ENCODE measurements at regions not wholly inside any gene's neighbourhood (a gene's known extent, or its start where the extent isn't known, plus 50 kb on each side); places are given as distances from the start of the nearest gene placed in this dataset.

DNA sequence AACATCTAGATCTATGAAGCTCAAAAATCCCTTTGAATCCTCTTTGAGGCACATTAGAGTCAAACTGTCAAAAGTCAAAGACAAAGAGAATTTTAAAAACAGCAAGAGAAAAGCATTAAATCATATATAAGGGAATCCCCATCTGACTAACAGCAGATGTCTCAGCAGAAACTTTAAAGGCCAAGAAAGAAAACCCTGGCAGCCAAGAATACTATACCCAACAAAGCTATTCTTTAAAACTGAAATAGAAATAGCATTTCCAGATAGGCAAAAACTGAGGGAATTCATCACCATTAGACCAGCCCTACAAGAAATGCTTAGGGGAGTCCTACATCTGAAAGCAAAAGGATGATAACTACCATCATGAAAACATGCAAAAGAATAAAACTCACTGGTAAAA is 211.2 kb upstream of the PDZRN3 start:
- TF ChIP-seq POLR2AphosphoS5 (IDR thresholded peaks at IDR 0.05): no peak
- TF ChIP-seq, protein P1, sequence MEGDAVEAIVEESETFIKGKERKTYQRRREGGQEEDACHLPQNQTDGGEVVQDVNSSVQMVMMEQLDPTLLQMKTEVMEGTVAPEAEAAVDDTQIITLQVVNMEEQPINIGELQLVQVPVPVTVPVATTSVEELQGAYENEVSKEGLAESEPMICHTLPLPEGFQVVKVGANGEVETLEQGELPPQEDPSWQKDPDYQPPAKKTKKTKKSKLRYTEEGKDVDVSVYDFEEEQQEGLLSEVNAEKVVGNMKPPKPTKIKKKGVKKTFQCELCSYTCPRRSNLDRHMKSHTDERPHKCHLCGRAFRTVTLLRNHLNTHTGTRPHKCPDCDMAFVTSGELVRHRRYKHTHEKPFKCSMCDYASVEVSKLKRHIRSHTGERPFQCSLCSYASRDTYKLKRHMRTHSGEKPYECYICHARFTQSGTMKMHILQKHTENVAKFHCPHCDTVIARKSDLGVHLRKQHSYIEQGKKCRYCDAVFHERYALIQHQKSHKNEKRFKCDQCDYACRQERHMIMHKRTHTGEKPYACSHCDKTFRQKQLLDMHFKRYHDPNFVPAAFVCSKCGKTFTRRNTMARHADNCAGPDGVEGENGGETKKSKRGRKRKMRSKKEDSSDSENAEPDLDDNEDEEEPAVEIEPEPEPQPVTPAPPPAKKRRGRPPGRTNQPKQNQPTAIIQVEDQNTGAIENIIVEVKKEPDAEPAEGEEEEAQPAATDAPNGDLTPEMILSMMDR (IDR thresholded peaks at IDR 0.05): no peak
- no peak for TF ChIP-seq POLR2A (IDR thresholded peaks at IDR 0.05)

All from prostate gland (tissue), 2 donors.